Adrenal gland (tissue), 9 donors: ENCODE measurements at regions not wholly inside any gene's neighbourhood (a gene's known extent, or its start where the extent isn't known, plus 50 kb on each side); places are given as distances from the start of the nearest gene placed in this dataset.

ENCODE experiments used
- DNase-seq, 7 donors: peaks; one replicate each; pipeline ENCODE4 v3.0.0-alpha.2; 2019 to 2020
- H3K27ac ChIP-seq, 5 donors: fragments of 200-600 bp; sonication (generic) in 4 of 5; 1 replicate in 3 of 5; 2 replicates in 2 of 5; pipeline versions ENCODE4 v1.5.1 to v1.8.0; 2016 to 2020; ENCODE audit warnings: mild to moderate bottlenecking in 1 of 5
- H3K27me3 ChIP-seq: fragments of 200-600 bp; 2 replicates; pipeline ENCODE4 v1.8.0; 2021
- H3K36me3 ChIP-seq, 2 donors: fragments of 200-600 bp; replicated peaks in 1 of 2; 1 replicate in 1 of 2; 2 replicates in 1 of 2; pipeline versions ENCODE4 v1.5.1 to v1.8.0; 2018 to 2022
- H3K4me1 ChIP-seq, 2 donors: fragments of 200-600 bp; replicated peaks in 1 of 2; 1 replicate in 1 of 2; 2 replicates in 1 of 2; pipeline versions ENCODE4 v1.5.1 to v1.8.0; 2018 to 2021
- H3K4me3 ChIP-seq, 4 donors: fragments of 200-600 bp; sonication (generic) in 3 of 4; one replicate each; pipeline ENCODE4 v1.5.1; 2016 to 2018
- H3K9me3 ChIP-seq, 3 donors: fragments of 200-600 bp; sonication (generic) in 1 of 3; replicated peaks in 1 of 3; 1 replicate in 2 of 3; 2 replicates in 1 of 3; pipeline versions ENCODE4 v1.5.1 to v1.8.0; 2016 to 2021
- POLR2A ChIP-seq, 2 donors: fragments of 450-650 bp; IDR thresholded peaks; one replicate each; pipeline ENCODE4 v1.6.1; 2017; ENCODE audit warnings: antibody characterized with exemption in 2 of 2, mild to moderate bottlenecking in 2 of 2, moderate library complexity in 1 of 2
- WGBS, 4 donors: extraction: QIAGEN DNeasy Blood & Tissue Kit in 2 of 4; methylation state at CpG; one replicate each; pipeline versions ENCODE4 v1.1.5 to v1.1.7; 2013 to 2017; 5-methylcytosine and 5-hydroxymethylcytosine counted together
- intact Hi-C, 2 donors: fragments of 100-400 bp; cut with DNase I; formaldehyde crosslinking; loops; one replicate each; pipeline versions ENCODE4 v1.14.1 to v1.15.0; 2022 to 2023
- TF ChIP-seq, protein P1 (sequence below), 6 experiments: fragments of 450-650 bp in 4 of 6; fragments of 200-600 bp in 2 of 6; sonication (generic) in 1 of 6; IDR thresholded peaks; 1 replicate in 5 of 6; 2 replicates in 1 of 6; pipeline versions ENCODE4 v1.5.1 to v1.8.0; 2016 to 2021; ENCODE audit warnings: antibody characterized with exemption in 6 of 6, mild to moderate bottlenecking in 2 of 6, moderate library complexity in 1 of 6
- donor health status: healthy with polysubstance abuse.
- donor health status: Bipolar disorder and iron deficiency.
- donor health status: DM: yes; HTN: yes; CAD: no.
- donor health status: DM: no; HTN: no; CAD: no.
- donor health status: DM: no; HTN: no; CAD: no.

- Histone ChIP-seq H3K36me3 (no peaks in the 10 kb centered on the region), H3K27ac (no peak overlapping the region), H3K9me3 (peaks cover 0 to 11% (median 0%) of the 10 kb centered on the region in 3 donors), H3K27me3 (no peaks in the 10 kb centered on the region), H3K4me3 (no peak overlapping the region), H3K4me1 (no peaks in the 10 kb centered on the region)
- intact Hi-C loops: no loop called here
- TF ChIP-seq, protein P1, sequence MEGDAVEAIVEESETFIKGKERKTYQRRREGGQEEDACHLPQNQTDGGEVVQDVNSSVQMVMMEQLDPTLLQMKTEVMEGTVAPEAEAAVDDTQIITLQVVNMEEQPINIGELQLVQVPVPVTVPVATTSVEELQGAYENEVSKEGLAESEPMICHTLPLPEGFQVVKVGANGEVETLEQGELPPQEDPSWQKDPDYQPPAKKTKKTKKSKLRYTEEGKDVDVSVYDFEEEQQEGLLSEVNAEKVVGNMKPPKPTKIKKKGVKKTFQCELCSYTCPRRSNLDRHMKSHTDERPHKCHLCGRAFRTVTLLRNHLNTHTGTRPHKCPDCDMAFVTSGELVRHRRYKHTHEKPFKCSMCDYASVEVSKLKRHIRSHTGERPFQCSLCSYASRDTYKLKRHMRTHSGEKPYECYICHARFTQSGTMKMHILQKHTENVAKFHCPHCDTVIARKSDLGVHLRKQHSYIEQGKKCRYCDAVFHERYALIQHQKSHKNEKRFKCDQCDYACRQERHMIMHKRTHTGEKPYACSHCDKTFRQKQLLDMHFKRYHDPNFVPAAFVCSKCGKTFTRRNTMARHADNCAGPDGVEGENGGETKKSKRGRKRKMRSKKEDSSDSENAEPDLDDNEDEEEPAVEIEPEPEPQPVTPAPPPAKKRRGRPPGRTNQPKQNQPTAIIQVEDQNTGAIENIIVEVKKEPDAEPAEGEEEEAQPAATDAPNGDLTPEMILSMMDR (IDR thresholded peaks at IDR 0.05): no peak
- no peak for TF ChIP-seq POLR2A (IDR thresholded peaks at IDR 0.05)
- no peak for DNase-seq
- WGBS, 4 donors: 28 to 83% (median 40%) methylated on average over 2 of the region's 2 CpGs
Measured at GRCh38 chr2:65671670-65672242, 239.4 kb upstream of the SPRED2 start.

DNA sequence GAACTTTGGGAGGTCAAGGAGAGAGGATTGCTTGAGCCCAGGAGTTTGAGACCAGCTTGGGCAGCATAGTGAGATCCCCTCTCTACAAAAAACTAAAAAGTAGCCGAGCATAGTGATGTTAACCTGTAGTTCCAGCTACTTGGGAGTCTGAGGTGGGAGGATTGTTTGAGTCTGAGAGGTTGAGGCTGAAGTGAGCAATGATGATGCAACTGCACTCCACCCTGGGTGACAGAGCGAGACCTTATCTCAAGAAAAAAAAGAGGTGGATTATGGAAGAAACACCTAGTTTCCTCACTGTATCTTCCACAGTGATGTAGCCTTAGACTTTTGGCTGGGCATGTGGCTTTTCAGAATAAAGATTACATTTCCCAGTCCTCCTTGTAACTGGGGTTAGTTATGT is 237.2 kb upstream of the SPRED2 start:
- WGBS, 4 donors: 82 to 88% (median 84%) methylated on average over 2 of the region's 2 CpGs
- intact Hi-C loops: no loop called here
- H3K4me1 ChIP-seq: no peaks in the 10 kb centered on the region
- no peak for DNase-seq
- no peak overlapping the region for H3K27ac ChIP-seq
- peaks cover 0 to 11% (median 0%) of the 10 kb centered on the region in 3 donors for H3K9me3 ChIP-seq
- no peaks in the 10 kb centered on the region for H3K27me3 ChIP-seq
- no peak overlapping the region for H3K4me3 ChIP-seq
- TF ChIP-seq, protein P1 (IDR thresholded peaks at IDR 0.05): no peak
- TF ChIP-seq POLR2A (IDR thresholded peaks at IDR 0.05): no peak
- H3K36me3 ChIP-seq: no peaks in the 10 kb centered on the region

DNA sequence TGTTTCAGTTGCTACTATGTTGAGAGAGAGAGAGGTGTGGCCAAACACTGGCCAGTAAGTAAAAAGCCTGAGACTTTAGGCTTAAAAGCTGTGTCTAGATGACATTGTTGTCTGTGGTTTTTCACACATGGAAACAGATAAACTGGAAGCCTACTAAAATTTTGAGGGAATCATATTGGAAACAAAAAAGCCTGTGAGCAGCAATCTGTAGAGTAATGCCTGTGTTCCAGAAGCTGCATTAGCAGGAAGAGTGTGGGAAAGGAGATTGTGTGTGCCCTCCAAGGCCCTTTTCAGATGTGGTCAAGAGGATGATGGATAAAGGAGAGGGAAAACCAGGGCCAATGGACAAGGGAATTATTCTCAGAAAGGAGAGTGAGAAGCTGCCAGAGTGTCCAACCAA is 236.3 kb upstream of the SPRED2 start:
- DNase-seq: no peak
- Histone ChIP-seq H3K4me3 (no peak overlapping the region), H3K27ac (no peak overlapping the region), H3K4me1 (no peaks in the 10 kb centered on the region), H3K9me3 (peaks cover 0 to 11% (median 0%) of the 10 kb centered on the region in 3 donors), H3K36me3 (no peaks in the 10 kb centered on the region), H3K27me3 (no peaks in the 10 kb centered on the region)
- intact Hi-C loops: no loop called here
- TF ChIP-seq, protein P1 (IDR thresholded peaks at IDR 0.05): no peak

- no peak overlapping the region for H3K4me3 ChIP-seq
- intact Hi-C loops: no loop called here
- no peaks in the 10 kb centered on the region for H3K36me3 ChIP-seq
- TF ChIP-seq, protein P1 (IDR thresholded peaks at IDR 0.05): no peak
- TF ChIP-seq POLR2A (IDR thresholded peaks at IDR 0.05): no peak
- WGBS, 4 donors: 84 to 93% (median 90%) methylated on average over 5 to 6 of the region's 6 CpGs
- peaks cover 0 to 11% (median 0%) of the 10 kb centered on the region in 3 donors for H3K9me3 ChIP-seq
- no peak for DNase-seq
- no peak overlapping the region for H3K27ac ChIP-seq
- H3K4me1 ChIP-seq: no peaks in the 10 kb centered on the region
- no peaks in the 10 kb centered on the region for H3K27me3 ChIP-seq
Measured at GRCh38 chr2:65666156-65666725, 233.8 kb upstream of the SPRED2 start.
